WTC11 (cell line): ENCODE measurements at regions not wholly inside any gene's neighbourhood (a gene's known extent, or its start where the extent isn't known, plus 50 kb on each side); places are given as distances from the start of the nearest gene placed in this dataset.

ENCODE experiments used
- EMX1 ChIP-seq: fragments of 250-450 bp; sonication (Bioruptor Pico); IDR thresholded peaks from 2 replicates; pipeline ENCODE4 v1.8.0; 2021; ENCODE audit warnings: mild to moderate bottlenecking
- ESRRA ChIP-seq: sonication (generic); formaldehyde crosslinking; IDR thresholded peaks from 2 replicates; pipeline ENCODE4 v1.8.1; 2022; ENCODE audit warnings: mild to moderate bottlenecking, missing genetic modification reagents, borderline replicate concordance
- GABPB1 ChIP-seq: sonication (generic); formaldehyde crosslinking; IDR thresholded peaks from 2 replicates; pipeline ENCODE4 v1.8.1; 2023; ENCODE audit warnings: mild to moderate bottlenecking, missing genetic modification reagents
- JAZF1 ChIP-seq: fragments of 250-450 bp; sonication (Bioruptor Pico); IDR thresholded peaks from 2 replicates; pipeline ENCODE4 v1.9.0; 2021; ENCODE audit warnings: moderate library complexity, mild to moderate bottlenecking, inconsistent platforms
- TF ChIP-seq, protein P1 (sequence below): fragments of 200-600 bp; IDR thresholded peaks from 2 replicates; pipeline ENCODE4 v1.8.0; 2022; ENCODE audit warnings: antibody characterized with exemption
- TF ChIP-seq, protein P2 (sequence below): fragments of 250-450 bp; sonication (Bioruptor Pico); IDR thresholded peaks from 2 replicates; pipeline ENCODE4 v1.9.0; 2021; ENCODE audit warnings: mild to moderate bottlenecking, borderline replicate concordance
- TF ChIP-seq, protein P3 (sequence below): sonication (generic); formaldehyde crosslinking; IDR thresholded peaks from 2 replicates; pipeline ENCODE4 v1.8.1; 2023; ENCODE audit warnings: mild to moderate bottlenecking, moderate library complexity, missing genetic modification reagents
- TF ChIP-seq, protein P4 (sequence below): fragments of 250-450 bp; sonication (Bioruptor Pico); IDR thresholded peaks from 2 replicates; pipeline ENCODE4 v1.9.0; 2021; ENCODE audit warnings: mild to moderate bottlenecking
- TF ChIP-seq, protein P5 (sequence below): sonication (generic); formaldehyde crosslinking; IDR thresholded peaks from 2 replicates; pipeline ENCODE4 v1.8.0; 2022; ENCODE audit warnings: mild to moderate bottlenecking, missing genetic modification reagents
- TF ChIP-seq, protein P6 (sequence below): sonication (generic); formaldehyde crosslinking; IDR thresholded peaks from 2 replicates; pipeline ENCODE4 v1.8.1; 2022; ENCODE audit warnings: low read depth, missing genetic modification reagents, borderline replicate concordance

DNA sequence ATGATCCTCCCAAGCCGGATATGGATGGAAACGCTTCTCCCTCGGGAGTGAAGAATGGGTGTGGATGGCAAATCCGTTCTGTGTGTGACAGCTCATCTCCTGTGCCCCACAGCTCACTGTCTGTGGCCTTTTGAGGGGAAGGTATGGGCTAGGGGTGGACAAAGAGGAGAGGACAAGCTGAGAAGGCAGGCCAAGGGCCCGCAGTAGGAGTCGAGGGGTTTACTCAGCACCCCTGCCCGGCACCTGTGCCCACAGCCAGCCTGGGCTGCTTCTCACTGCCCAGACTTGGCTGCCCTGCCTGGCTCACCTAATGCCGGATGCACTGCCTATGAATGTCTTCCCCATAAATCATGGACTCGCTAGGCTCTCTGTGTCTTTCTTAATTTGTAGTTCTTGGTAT, 503.8 kb downstream of the TCERG1L start:
- TF ChIP-seq ESRRA (CRISPR knock-in tag) = no peak
- TF ChIP-seq, protein P1, sequence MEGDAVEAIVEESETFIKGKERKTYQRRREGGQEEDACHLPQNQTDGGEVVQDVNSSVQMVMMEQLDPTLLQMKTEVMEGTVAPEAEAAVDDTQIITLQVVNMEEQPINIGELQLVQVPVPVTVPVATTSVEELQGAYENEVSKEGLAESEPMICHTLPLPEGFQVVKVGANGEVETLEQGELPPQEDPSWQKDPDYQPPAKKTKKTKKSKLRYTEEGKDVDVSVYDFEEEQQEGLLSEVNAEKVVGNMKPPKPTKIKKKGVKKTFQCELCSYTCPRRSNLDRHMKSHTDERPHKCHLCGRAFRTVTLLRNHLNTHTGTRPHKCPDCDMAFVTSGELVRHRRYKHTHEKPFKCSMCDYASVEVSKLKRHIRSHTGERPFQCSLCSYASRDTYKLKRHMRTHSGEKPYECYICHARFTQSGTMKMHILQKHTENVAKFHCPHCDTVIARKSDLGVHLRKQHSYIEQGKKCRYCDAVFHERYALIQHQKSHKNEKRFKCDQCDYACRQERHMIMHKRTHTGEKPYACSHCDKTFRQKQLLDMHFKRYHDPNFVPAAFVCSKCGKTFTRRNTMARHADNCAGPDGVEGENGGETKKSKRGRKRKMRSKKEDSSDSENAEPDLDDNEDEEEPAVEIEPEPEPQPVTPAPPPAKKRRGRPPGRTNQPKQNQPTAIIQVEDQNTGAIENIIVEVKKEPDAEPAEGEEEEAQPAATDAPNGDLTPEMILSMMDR = no peak
- TF ChIP-seq JAZF1 (CRISPR knock-in tag) = no peak
- TF ChIP-seq, protein P2, sequence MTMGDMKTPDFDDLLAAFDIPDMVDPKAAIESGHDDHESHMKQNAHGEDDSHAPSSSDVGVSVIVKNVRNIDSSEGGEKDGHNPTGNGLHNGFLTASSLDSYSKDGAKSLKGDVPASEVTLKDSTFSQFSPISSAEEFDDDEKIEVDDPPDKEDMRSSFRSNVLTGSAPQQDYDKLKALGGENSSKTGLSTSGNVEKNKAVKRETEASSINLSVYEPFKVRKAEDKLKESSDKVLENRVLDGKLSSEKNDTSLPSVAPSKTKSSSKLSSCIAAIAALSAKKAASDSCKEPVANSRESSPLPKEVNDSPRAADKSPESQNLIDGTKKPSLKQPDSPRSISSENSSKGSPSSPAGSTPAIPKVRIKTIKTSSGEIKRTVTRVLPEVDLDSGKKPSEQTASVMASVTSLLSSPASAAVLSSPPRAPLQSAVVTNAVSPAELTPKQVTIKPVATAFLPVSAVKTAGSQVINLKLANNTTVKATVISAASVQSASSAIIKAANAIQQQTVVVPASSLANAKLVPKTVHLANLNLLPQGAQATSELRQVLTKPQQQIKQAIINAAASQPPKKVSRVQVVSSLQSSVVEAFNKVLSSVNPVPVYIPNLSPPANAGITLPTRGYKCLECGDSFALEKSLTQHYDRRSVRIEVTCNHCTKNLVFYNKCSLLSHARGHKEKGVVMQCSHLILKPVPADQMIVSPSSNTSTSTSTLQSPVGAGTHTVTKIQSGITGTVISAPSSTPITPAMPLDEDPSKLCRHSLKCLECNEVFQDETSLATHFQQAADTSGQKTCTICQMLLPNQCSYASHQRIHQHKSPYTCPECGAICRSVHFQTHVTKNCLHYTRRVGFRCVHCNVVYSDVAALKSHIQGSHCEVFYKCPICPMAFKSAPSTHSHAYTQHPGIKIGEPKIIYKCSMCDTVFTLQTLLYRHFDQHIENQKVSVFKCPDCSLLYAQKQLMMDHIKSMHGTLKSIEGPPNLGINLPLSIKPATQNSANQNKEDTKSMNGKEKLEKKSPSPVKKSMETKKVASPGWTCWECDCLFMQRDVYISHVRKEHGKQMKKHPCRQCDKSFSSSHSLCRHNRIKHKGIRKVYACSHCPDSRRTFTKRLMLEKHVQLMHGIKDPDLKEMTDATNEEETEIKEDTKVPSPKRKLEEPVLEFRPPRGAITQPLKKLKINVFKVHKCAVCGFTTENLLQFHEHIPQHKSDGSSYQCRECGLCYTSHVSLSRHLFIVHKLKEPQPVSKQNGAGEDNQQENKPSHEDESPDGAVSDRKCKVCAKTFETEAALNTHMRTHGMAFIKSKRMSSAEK (CRISPR knock-in tag) = no peak
- no peak for TF ChIP-seq EMX1
- TF ChIP-seq, protein P3, sequence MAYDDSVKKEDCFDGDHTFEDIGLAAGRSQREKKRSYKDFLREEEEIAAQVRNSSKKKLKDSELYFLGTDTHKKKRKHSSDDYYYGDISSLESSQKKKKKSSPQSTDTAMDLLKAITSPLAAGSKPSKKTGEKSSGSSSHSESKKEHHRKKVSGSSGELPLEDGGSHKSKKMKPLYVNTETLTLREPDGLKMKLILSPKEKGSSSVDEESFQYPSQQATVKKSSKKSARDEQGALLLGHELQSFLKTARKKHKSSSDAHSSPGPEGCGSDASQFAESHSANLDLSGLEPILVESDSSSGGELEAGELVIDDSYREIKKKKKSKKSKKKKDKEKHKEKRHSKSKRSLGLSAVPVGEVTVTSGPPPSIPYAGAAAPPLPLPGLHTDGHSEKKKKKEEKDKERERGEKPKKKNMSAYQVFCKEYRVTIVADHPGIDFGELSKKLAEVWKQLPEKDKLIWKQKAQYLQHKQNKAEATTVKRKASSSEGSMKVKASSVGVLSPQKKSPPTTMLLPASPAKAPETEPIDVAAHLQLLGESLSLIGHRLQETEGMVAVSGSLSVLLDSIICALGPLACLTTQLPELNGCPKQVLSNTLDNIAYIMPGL (CRISPR knock-in tag) = no peak
- TF ChIP-seq, protein P4, sequence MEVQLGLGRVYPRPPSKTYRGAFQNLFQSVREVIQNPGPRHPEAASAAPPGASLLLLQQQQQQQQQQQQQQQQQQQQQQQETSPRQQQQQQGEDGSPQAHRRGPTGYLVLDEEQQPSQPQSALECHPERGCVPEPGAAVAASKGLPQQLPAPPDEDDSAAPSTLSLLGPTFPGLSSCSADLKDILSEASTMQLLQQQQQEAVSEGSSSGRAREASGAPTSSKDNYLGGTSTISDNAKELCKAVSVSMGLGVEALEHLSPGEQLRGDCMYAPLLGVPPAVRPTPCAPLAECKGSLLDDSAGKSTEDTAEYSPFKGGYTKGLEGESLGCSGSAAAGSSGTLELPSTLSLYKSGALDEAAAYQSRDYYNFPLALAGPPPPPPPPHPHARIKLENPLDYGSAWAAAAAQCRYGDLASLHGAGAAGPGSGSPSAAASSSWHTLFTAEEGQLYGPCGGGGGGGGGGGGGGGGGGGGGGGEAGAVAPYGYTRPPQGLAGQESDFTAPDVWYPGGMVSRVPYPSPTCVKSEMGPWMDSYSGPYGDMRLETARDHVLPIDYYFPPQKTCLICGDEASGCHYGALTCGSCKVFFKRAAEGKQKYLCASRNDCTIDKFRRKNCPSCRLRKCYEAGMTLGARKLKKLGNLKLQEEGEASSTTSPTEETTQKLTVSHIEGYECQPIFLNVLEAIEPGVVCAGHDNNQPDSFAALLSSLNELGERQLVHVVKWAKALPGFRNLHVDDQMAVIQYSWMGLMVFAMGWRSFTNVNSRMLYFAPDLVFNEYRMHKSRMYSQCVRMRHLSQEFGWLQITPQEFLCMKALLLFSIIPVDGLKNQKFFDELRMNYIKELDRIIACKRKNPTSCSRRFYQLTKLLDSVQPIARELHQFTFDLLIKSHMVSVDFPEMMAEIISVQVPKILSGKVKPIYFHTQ (CRISPR knock-in tag) = no peak
- TF ChIP-seq, protein P5, sequence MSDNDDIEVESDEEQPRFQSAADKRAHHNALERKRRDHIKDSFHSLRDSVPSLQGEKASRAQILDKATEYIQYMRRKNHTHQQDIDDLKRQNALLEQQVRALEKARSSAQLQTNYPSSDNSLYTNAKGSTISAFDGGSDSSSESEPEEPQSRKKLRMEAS = no peak
- TF ChIP-seq, protein P6, sequence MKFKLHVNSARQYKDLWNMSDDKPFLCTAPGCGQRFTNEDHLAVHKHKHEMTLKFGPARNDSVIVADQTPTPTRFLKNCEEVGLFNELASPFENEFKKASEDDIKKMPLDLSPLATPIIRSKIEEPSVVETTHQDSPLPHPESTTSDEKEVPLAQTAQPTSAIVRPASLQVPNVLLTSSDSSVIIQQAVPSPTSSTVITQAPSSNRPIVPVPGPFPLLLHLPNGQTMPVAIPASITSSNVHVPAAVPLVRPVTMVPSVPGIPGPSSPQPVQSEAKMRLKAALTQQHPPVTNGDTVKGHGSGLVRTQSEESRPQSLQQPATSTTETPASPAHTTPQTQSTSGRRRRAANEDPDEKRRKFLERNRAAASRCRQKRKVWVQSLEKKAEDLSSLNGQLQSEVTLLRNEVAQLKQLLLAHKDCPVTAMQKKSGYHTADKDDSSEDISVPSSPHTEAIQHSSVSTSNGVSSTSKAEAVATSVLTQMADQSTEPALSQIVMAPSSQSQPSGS (CRISPR knock-in tag) = no peak
- no peak for TF ChIP-seq GABPB1 (CRISPR knock-in tag)
